DOHH2 (cell line): ENCODE measurements at regions not wholly inside any gene's neighbourhood (a gene's known extent, or its start where the extent isn't known, plus 50 kb on each side); places are given as distances from the start of the nearest gene placed in this dataset.

Experiments
- H3F3A ChIP-seq: fragments of 200-600 bp; sonication (generic), shearing (Covaris generic); 2 replicates; pipeline ENCODE4 v1.6.0; 2016; ENCODE audit warnings: antibody characterized with exemption, mild to moderate bottlenecking; ENCODE audit not compliant: control insufficient read depth, insufficient read depth
- H3K27ac ChIP-seq: fragments of 200-600 bp; sonication (generic); 2 replicates; pipeline ENCODE4 v1.5.1; 2014; ENCODE audit warnings: low read depth, mild to moderate bottlenecking, low read length, moderate library complexity
- H3K27me3 ChIP-seq: fragments of 200-600 bp; sonication (generic); 2 replicates; pipeline ENCODE4 v1.6.1; 2014; ENCODE audit warnings: mild to moderate bottlenecking, low read length, mixed read lengths; ENCODE audit not compliant: control insufficient read depth
- H3K36me3 ChIP-seq: fragments of 200-600 bp; sonication (generic); 2 replicates; pipeline ENCODE4 v1.6.1; 2014; ENCODE audit warnings: mild to moderate bottlenecking, low read length, moderate library complexity, mixed read lengths; ENCODE audit not compliant: control insufficient read depth
- H3K4me1 ChIP-seq: fragments of 200-600 bp; sonication (generic); 2 replicates; pipeline ENCODE4 v1.6.1; 2014; ENCODE audit warnings: mild to moderate bottlenecking, low read length, mixed read lengths; ENCODE audit not compliant: control insufficient read depth
- H3K4me2 ChIP-seq: fragments of 200-600 bp; sonication (generic); 2 replicates; pipeline ENCODE4 v1.6.0; 2014; ENCODE audit warnings: mild to moderate bottlenecking, low read length, moderate library complexity
- H3K4me3 ChIP-seq: fragments of 200-600 bp; sonication (generic); 2 replicates; pipeline ENCODE4 v1.5.1; 2014; ENCODE audit warnings: mild to moderate bottlenecking, low read length, mixed read lengths
- H3K79me2 ChIP-seq: fragments of 200-600 bp; sonication (generic); 2 replicates; pipeline ENCODE4 v1.6.1; 2014; ENCODE audit warnings: mild to moderate bottlenecking, low read length, mixed read lengths; ENCODE audit not compliant: control insufficient read depth
- H3K9me2 ChIP-seq: fragments of 200-600 bp; sonication (generic); replicated peaks from 2 replicates; pipeline ENCODE4 v1.6.1; 2014; ENCODE audit warnings: mild to moderate bottlenecking, low read length, mixed read lengths; ENCODE audit not compliant: control insufficient read depth
- H3K9me3 ChIP-seq: fragments of 200-600 bp; sonication (generic); 2 replicates; pipeline ENCODE4 v1.6.1; 2014; ENCODE audit warnings: antibody characterized with exemption, low read length, mixed read lengths; ENCODE audit not compliant: control insufficient read depth, insufficient read depth
- H4K20me1 ChIP-seq: fragments of 200-600 bp; sonication (generic); 2 replicates; pipeline ENCODE4 v1.6.0; 2014; ENCODE audit warnings: low read depth, mild to moderate bottlenecking, antibody characterized with exemption, low read length, moderate library complexity; ENCODE audit not compliant: control insufficient read depth, insufficient read depth
- CTCF ChIP-seq: fragments of 200-600 bp; sonication (generic); IDR thresholded peaks from one replicate; pipeline ENCODE4 v1.5.1; 2014; ENCODE audit warnings: antibody characterized with exemption, mild to moderate bottlenecking, low read depth, low read length; ENCODE audit not compliant: poor library complexity, severe bottlenecking
- EZH2phosphoT487 ChIP-seq: fragments of 200-600 bp; sonication (generic); IDR thresholded peaks from 2 replicates; pipeline ENCODE4 v1.6.1; 2017; ENCODE audit warnings: borderline replicate concordance, mild to moderate bottlenecking, antibody characterized with exemption, low read length, moderate library complexity, mixed read lengths

- Histone ChIP-seq H3K27me3 (no peaks in the 10 kb centered on the region), H4K20me1 (no peaks in the 10 kb centered on the region), H3K4me3 (no peak overlapping the region), H3F3A (no peaks in the 10 kb centered on the region), H3K4me1 (no peaks in the 10 kb centered on the region), H3K79me2 (no peaks in the 10 kb centered on the region), H3K36me3 (no peaks in the 10 kb centered on the region), H3K4me2 (no peak overlapping the region), H3K9me2 (no peaks in the 10 kb centered on the region), H3K27ac (no peak overlapping the region), H3K9me3 (no peaks in the 10 kb centered on the region)
- no peak for TF ChIP-seq CTCF
- TF ChIP-seq EZH2phosphoT487 = no peak
Measured at GRCh38 chr15:62979252-62979651, 63.3 kb upstream of the TPM1 start.

- no peak overlapping the region for H3K27ac ChIP-seq
- no peak overlapping the region for H3K4me3 ChIP-seq
- H4K20me1 ChIP-seq = no peaks in the 10 kb centered on the region
- TF ChIP-seq EZH2phosphoT487 (no peak), CTCF (no peak)
- H3K4me1 ChIP-seq = no peaks in the 10 kb centered on the region
- no peaks in the 10 kb centered on the region for H3F3A ChIP-seq
- no peaks in the 10 kb centered on the region for H3K79me2 ChIP-seq
- H3K9me3 ChIP-seq = no peaks in the 10 kb centered on the region
- H3K36me3 ChIP-seq = no peaks in the 10 kb centered on the region
- H3K9me2 ChIP-seq = no peaks in the 10 kb centered on the region
- no peak overlapping the region for H3K4me2 ChIP-seq
- peaks cover 5% of the 10 kb centered on the region; the same call in 1 of the 2 replicates for H3K27me3 ChIP-seq
Measured at GRCh38 chr15:62981071-62981470, 61.5 kb upstream of the TPM1 start.

GRCh38 chr15:62983956-62984355 is 58.6 kb upstream of the TPM1 start:
- TF ChIP-seq EZH2phosphoT487 (no peak), CTCF (no peak)
- no peaks in the 10 kb centered on the region for H4K20me1 ChIP-seq
- no peak overlapping the region for H3K4me2 ChIP-seq
- H3K9me3 ChIP-seq = no peaks in the 10 kb centered on the region
- H3K4me1 ChIP-seq = no peaks in the 10 kb centered on the region
- H3K4me3 ChIP-seq = no peak overlapping the region
- no peaks in the 10 kb centered on the region for H3K36me3 ChIP-seq
- H3F3A ChIP-seq = no peaks in the 10 kb centered on the region
- no peaks in the 10 kb centered on the region for H3K9me2 ChIP-seq
- peaks cover 6% of the 10 kb centered on the region; the same call in 1 of the 2 replicates for H3K27me3 ChIP-seq
- H3K79me2 ChIP-seq = no peaks in the 10 kb centered on the region
- no peak overlapping the region for H3K27ac ChIP-seq

- no peaks in the 10 kb centered on the region for H4K20me1 ChIP-seq
- no peaks in the 10 kb centered on the region for H3K79me2 ChIP-seq
- H3K4me2 ChIP-seq = no peak overlapping the region
- peaks cover 6% of the 10 kb centered on the region; the same call in 1 of the 2 replicates for H3K27me3 ChIP-seq
- no peaks in the 10 kb centered on the region for H3K36me3 ChIP-seq
- no peaks in the 10 kb centered on the region for H3K9me3 ChIP-seq
- TF ChIP-seq CTCF = no peak
- TF ChIP-seq EZH2phosphoT487 = no peak
- H3K27ac ChIP-seq = no peak overlapping the region
- H3K4me3 ChIP-seq = no peak overlapping the region
- H3K9me2 ChIP-seq = no peaks in the 10 kb centered on the region
- no peaks in the 10 kb centered on the region for H3F3A ChIP-seq
- H3K4me1 ChIP-seq = no peaks in the 10 kb centered on the region
Measured at GRCh38 chr15:62985768-62986167, 56.8 kb upstream of the TPM1 start.
